Keratinocyte (primary cell): ENCODE measurements at regions not wholly inside any gene's neighbourhood (a gene's known extent, or its start where the extent isn't known, plus 50 kb on each side); places are given as distances from the start of the nearest gene placed in this dataset.

ENCODE experiments used
- EZH2 ChIP-seq: IDR thresholded peaks from one replicate; pipeline ENCODE4 v1.6.1; 2012; ENCODE audit warnings: inconsistent platforms, mild to moderate bottlenecking, low read length, moderate library complexity
- TF ChIP-seq, protein P1 (sequence below), 3 experiments: IDR thresholded peaks in 1 of 3; conservative IDR thresholded peaks in 1 of 3; optimal IDR thresholded peaks in 1 of 3; 2 replicates in 2 of 3; 3 replicates in 1 of 3; pipeline versions ENCODE3 to v1.5.1; 2011; ENCODE audit warnings: low read length in 3 of 3, mild to moderate bottlenecking in 3 of 3, moderate library complexity in 2 of 3, control low read depth in 1 of 3, inconsistent platforms in 1 of 3; ENCODE audit not compliant: insufficient read depth in 2 of 3; ENCODE audit errors: extremely low read depth in 1 of 3

DNA sequence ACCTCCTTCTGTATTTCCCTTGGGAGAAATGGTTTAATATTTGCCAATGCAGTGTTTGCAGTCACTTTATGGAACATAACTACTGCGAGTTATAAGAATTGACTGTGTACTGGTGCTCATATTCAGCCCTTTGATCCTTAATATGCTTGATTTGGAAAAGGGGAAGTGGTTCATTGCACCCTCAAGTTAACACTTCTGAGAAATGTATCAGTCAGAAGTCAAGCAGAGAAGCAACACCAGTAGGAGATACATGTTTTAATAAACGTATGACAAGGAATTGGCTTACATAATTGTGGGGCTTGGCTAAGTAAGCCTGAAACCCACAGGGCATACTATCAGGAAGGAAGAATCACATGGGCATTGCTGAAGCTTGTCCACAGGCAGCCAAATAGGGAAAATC, 131.0 kb upstream of the SPRY4 start:
- TF ChIP-seq, protein P1, sequence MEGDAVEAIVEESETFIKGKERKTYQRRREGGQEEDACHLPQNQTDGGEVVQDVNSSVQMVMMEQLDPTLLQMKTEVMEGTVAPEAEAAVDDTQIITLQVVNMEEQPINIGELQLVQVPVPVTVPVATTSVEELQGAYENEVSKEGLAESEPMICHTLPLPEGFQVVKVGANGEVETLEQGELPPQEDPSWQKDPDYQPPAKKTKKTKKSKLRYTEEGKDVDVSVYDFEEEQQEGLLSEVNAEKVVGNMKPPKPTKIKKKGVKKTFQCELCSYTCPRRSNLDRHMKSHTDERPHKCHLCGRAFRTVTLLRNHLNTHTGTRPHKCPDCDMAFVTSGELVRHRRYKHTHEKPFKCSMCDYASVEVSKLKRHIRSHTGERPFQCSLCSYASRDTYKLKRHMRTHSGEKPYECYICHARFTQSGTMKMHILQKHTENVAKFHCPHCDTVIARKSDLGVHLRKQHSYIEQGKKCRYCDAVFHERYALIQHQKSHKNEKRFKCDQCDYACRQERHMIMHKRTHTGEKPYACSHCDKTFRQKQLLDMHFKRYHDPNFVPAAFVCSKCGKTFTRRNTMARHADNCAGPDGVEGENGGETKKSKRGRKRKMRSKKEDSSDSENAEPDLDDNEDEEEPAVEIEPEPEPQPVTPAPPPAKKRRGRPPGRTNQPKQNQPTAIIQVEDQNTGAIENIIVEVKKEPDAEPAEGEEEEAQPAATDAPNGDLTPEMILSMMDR (optimal IDR thresholded peaks at IDR 0.05 in 1 of 3, IDR thresholded peaks at IDR 0.05 in 1 of 3, conservative IDR thresholded peaks at IDR 0.05 in 1 of 3; ENCODE audit: extremely low read depth in 1 of 3, insufficient read depth in 2 of 3, low read length in 3 of 3), result no peak
- no peak for TF ChIP-seq EZH2
